ENCODE measurements at regions not wholly inside any gene's neighbourhood (a gene's known extent, or its start where the extent isn't known, plus 50 kb on each side); places are given as distances from the start of the nearest gene placed in this dataset.
A peak's percentile ranks its signal among the peaks of the same experiment; 100 is the strongest.

- Histone ChIP-seq H3K36me3 (no peaks in the 10 kb centered on the region), H3K27me3 (no peaks in the 10 kb centered on the region), H3K27ac (replicated peaks in 1 of 4) (no peak overlapping the region), H3K4me1 (no peaks in the 10 kb centered on the region), H3K9me3 (no peaks in the 10 kb centered on the region), H3K4me3 (no peak overlapping the region)
- WGBS = 80% methylated on average over 4 of the region's 4 CpGs
- TF ChIP-seq CTCF (IDR thresholded peaks at IDR 0.05) (no peak), EP300 (IDR thresholded peaks at IDR 0.05) (no peak), POLR2AphosphoS5 (IDR thresholded peaks at IDR 0.05) (no peak), POLR2A (IDR thresholded peaks at IDR 0.05; ENCODE audit: low read depth) (no peak)
- DNase-seq (ENCODE audit: extremely low spot score) = no peak
- intact Hi-C loops (cut with DNase I) = no loop called here
Measured at GRCh38 chr6:147109707-147110106, 94.5 kb upstream of the STXBP5 start.

GRCh38 chr6:147116056-147116455 lies 88.2 kb upstream of the STXBP5 start:
- Histone ChIP-seq H3K4me1 (no peaks in the 10 kb centered on the region), H3K27me3 (no peaks in the 10 kb centered on the region), H3K9me3 (no peaks in the 10 kb centered on the region), H3K36me3 (no peaks in the 10 kb centered on the region), H3K27ac (replicated peaks in 1 of 4) (no peak overlapping the region), H3K4me3 (no peak overlapping the region)
- WGBS = 59% methylated on average over 4 of the region's 4 CpGs
- intact Hi-C loops (cut with DNase I) = no loop called here
- no peak for DNase-seq (ENCODE audit: extremely low spot score)
- TF ChIP-seq POLR2A (IDR thresholded peaks at IDR 0.05; ENCODE audit: low read depth) (no peak), CTCF (IDR thresholded peaks at IDR 0.05) (no peak), EP300 (IDR thresholded peaks at IDR 0.05) (no peak), POLR2AphosphoS5 (IDR thresholded peaks at IDR 0.05) (no peak)

- H3K4me3 ChIP-seq = no peak overlapping the region
- 72% methylated on average over 2 of the region's 2 CpGs for whole genome bisulfite sequencing
- TF ChIP-seq POLR2AphosphoS5 (IDR thresholded peaks at IDR 0.05) (no peak), CTCF (IDR thresholded peaks at IDR 0.05) (no peak), EP300 (IDR thresholded peaks at IDR 0.05) (no peak), POLR2A (IDR thresholded peaks at IDR 0.05; ENCODE audit: low read depth) (no peak)
- no peak overlapping the region for H3K27ac ChIP-seq (replicated peaks in 1 of 4)
- no peak for DNase-seq (ENCODE audit: extremely low spot score)
- no peaks in the 10 kb centered on the region for H3K9me3 ChIP-seq
- no peaks in the 10 kb centered on the region for H3K27me3 ChIP-seq
- no peaks in the 10 kb centered on the region for H3K4me1 ChIP-seq
- H3K36me3 ChIP-seq = no peaks in the 10 kb centered on the region
- intact Hi-C loops (cut with DNase I) = no loop called here
Measured at GRCh38 chr6:147117011-147117410, 87.2 kb upstream of the STXBP5 start.

- no peak for DNase-seq (ENCODE audit: extremely low spot score)
- TF ChIP-seq POLR2A (IDR thresholded peaks at IDR 0.05; ENCODE audit: low read depth) = no peak
- TF ChIP-seq POLR2AphosphoS5 (IDR thresholded peaks at IDR 0.05) = no peak
- TF ChIP-seq EP300 (IDR thresholded peaks at IDR 0.05) = no peak
- TF ChIP-seq CTCF (IDR thresholded peaks at IDR 0.05) = no peak
- WGBS = 76% methylated on average over 4 of the region's 4 CpGs
Measured at GRCh38 chr6:147117580-147117979, 86.6 kb upstream of the STXBP5 start.

GRCh38 chr6:147119310-147119709 lies 84.9 kb upstream of the STXBP5 start:
- intact Hi-C loops (cut with DNase I) = no loop called here
- Histone ChIP-seq H3K9me3 (no peaks in the 10 kb centered on the region), H3K4me1 (no peaks in the 10 kb centered on the region), H3K4me3 (no peak overlapping the region), H3K36me3 (no peaks in the 10 kb centered on the region), H3K27me3 (no peaks in the 10 kb centered on the region), H3K27ac (replicated peaks in 1 of 4) (no peak overlapping the region)
- DNase-seq (ENCODE audit: extremely low spot score) = no peak
- TF ChIP-seq POLR2A (IDR thresholded peaks at IDR 0.05; ENCODE audit: low read depth) (no peak), POLR2AphosphoS5 (IDR thresholded peaks at IDR 0.05) (no peak), CTCF (IDR thresholded peaks at IDR 0.05) (no peak), EP300 (IDR thresholded peaks at IDR 0.05) (no peak)
- 90% methylated on average over 4 of the region's 4 CpGs for WGBS

More at GRCh38 chr6:147117580-147117979, 86.6 kb upstream of the STXBP5 start:
- peak overlapping the region in 1 of 4 donors; percentile 3 for H3K4me3 ChIP-seq
- no peaks in the 10 kb centered on the region for H3K4me1 ChIP-seq
- no peak overlapping the region for H3K27ac ChIP-seq (replicated peaks in 1 of 4)
- intact Hi-C loops (cut with DNase I) = no loop called here
- no peaks in the 10 kb centered on the region for H3K9me3 ChIP-seq
- no peaks in the 10 kb centered on the region for H3K27me3 ChIP-seq
- H3K36me3 ChIP-seq = no peaks in the 10 kb centered on the region
